LHCN-M2 (cell line): ENCODE measurements at regions not wholly inside any gene's neighbourhood (a gene's known extent, or its start where the extent isn't known, plus 50 kb on each side); places are given as distances from the start of the nearest gene placed in this dataset.

Experiments
- DNase-seq: peaks from one replicate; pipeline ENCODE4 v3.0.0-alpha.2; 2012; ENCODE audit warnings: low read depth

DNA sequence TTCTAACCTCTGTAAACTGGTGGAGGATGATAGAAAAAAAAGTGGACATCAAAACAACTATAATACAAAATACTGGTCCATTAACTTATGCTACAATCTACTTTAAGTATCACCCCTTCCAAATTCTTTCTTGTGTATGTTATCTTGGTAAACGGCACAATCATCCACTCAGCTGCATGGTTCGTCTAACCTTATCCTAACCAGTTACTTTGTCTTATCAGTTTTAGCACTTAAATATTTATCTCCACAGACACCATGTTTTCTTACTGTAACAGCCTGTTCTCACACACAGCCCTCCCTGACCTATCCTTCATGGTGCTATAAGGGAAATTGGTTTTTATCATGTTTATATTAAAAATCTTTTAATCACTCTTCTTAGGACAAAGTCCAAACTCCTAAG, 157.2 kb downstream of the PTGER3 start:
- no peak for DNase-seq

DNA sequence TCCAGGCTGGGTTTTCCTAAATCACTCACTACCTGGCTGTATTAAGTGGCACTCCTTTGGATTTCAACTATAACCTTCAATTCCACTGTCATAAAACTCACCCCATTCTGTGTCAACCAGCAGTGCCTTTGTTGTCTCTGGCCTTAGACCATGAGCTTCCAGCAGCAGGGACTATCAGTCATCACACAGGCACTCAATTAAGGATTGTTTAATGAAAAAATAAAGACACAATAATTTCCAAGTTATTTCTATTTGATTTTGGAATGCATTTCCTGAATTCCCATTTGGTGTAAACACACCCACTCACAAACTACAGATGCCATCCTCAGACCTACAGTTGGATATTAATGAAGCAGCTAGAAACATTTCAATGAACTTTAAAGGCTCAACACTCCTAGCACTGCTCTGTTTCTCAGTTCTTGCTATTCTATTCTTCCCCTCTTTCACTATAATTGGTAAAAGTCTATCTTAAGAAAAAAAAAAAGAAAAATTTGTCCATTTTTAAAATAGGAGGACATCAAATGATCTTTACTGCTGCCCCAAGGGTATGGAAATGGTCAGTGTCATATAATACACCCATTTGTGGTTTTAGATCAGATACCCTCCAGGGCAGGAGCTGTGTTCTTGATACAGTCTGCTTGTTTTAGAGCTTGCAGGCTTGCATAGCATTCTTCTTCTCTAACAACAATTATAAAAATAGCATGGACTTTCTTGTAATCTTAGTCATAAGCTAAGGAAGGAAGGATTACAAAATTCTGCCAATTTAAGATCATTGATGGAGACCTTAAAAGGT, 156.4 kb downstream of the PTGER3 start:
- DNase-seq, result no peak

DNA sequence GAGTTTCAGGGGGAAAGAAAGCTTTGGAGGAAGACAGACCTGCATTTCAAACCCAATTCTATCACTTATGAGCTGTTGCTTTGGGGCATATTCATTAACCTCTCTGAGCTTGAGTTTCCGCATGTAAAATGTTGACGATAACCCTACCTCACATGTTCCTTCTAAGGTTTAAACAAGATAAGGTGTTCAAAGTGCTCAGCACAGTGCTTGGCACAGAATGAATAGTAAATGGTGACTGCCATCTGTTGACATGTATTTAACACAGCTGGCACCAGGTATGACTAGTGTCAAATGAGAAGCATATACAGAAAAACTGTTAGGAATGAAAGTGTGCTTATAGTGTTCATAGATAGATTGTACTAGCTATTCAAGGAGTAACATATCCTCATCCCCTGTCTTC, 155.5 kb downstream of the PTGER3 start:
- no peak for DNase-seq

DNA sequence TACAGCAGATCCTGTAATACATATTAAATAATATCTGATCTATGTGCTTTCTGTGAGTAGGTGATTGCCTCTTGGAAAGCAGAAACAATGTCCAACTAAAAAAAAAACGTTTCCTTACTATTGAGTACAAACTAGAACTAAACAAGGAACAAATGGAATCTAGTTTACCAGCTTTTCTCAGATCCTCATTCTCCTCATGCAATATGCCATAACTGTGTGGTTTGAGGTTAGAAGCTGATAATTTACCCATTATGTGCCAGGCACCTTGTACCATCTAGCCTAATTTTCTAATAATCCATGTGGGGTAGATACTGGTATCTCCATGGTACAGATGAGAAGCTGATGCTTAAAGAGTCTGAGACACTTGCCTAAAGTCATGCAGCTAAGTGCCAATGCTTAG, 154.7 kb downstream of the PTGER3 start:
- DNase-seq, result no peak

DNA sequence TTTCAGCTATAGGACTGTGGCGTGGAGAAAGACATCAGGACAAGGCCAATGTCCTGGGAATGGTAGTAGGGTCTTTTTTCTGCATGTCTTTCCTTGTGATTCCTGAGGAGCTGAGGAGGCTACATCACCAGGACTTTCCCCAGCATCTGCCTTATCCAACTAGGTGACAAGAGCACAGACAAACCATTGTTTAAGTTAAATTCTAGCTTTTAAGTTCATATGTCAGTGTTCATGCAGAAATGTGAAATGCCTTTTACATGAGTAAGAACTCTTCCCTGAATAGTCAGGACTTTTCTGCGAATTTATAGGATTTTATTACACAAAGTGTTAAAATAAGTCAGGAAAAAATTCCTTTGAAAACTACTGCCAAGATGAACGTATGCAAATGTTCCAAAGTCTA, 154.2 kb downstream of the PTGER3 start:
- DNase-seq, result no peak

DNA sequence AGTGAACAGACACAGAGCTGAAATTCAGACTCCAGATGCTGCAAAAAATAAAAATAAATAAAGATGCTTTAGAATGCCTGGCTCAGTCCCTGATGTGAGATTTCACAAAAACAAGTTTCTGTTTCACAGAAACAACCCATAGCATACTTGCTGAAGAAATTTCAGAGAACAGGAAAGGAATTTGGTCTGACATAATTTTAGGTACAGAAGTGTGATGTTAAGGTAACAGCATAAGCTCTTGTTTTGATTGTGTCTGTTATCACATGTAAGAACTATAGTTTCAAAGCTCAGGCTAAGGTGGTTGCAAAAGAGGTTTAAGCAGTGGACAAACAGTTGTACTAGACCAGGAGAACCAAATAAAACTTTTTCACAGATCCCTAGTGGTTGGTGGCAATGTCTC, 152.1 kb downstream of the PTGER3 start:
- no peak for DNase-seq

DNA sequence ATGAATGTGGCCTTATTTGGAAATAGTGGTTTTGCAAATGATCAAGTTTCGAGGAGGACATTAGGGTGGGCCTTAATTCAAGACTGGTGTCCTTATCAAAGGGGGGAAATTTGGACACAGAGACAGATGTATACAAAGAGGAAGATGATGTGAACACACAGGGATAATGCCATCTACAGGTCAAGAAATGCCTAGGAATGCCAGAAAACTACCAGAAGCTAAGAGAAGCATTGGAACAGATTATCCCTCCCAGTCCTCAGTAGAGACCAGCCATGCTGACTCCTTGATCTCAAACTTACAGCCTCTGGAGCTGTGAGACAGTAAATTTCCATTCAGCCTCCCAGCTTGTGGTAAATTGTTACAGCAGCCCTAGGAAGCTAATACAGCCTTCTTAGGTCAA, 151.4 kb downstream of the PTGER3 start:
- peak; percentile 11 for DNase-seq

DNA sequence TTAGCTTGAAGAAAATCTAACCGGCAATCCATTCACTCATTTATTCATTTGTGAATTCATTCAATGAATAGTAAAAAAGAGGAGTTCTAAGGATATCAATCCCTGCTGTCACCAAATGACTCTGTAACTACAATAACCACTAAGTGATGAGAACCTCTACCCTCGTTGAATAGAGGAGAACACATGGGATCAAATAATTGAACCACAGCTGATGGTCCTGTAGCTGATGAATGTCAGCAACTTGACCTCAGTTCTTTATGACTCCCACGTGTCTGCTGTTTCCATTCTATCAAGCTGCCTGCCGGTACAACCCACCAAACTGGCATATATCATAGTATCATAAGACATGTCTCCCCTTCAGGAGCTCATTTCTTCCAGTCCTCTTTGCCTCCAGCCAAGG, 150.3 kb downstream of the PTGER3 start:
- DNase-seq, result no peak

DNA sequence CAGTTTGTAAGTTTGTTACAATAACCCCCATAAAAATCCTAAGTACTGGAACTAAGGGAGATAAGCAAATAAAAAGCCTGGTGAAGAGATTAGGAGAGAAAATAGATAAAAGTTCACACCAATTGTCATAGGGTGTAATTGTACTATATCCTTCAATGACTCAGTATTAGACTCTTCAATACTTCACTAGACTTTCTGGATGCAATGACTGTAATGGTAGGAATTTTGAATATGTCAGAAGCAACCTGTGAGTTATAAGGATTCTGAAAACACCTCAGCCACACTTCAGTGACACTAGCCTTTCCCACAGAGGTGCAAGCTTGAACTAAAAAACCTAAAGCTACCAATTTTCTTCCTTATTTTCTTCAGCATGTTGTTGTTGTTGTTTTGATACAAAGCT, 147.9 kb downstream of the PTGER3 start:
- no peak for DNase-seq

DNA sequence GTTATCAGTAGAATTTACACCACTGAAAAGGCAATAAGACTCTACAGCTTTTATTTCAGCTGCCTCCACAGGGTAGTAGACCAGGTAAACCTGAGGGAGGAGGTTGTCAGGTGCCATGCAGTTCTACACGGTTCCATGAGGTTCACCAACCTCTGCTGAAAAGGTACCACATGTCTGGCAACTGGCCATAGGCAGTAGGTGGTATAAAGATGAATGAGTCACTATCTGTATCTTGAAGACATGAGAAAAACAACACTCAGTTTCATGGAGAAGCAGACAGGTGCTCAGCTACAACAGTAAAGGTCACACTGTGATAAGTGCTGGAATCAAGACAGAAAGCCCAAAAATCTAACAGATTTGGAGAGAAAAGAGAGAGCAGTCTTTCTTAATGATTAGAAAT, 145.4 kb downstream of the PTGER3 start:
- no peak for DNase-seq

DNA sequence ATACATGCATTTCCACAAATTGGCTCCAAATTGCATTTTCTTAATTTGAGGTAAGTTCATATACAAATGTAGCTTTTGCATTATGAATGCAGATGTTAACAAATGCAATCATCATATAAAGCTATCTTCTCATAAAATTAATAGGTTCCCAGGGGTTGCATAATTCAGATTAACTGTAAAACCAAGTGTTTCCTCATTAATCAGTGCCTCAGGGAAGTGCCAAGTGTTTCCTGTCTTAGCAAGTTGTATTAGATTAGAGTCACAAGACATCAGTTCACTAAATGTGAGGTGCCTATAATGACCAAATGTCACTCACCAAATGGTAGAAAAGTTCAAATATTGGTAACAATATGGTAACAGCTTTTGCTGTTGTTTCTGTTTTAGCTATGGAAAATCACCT, 140.8 kb downstream of the PTGER3 start:
- DNase-seq, result no peak

DNA sequence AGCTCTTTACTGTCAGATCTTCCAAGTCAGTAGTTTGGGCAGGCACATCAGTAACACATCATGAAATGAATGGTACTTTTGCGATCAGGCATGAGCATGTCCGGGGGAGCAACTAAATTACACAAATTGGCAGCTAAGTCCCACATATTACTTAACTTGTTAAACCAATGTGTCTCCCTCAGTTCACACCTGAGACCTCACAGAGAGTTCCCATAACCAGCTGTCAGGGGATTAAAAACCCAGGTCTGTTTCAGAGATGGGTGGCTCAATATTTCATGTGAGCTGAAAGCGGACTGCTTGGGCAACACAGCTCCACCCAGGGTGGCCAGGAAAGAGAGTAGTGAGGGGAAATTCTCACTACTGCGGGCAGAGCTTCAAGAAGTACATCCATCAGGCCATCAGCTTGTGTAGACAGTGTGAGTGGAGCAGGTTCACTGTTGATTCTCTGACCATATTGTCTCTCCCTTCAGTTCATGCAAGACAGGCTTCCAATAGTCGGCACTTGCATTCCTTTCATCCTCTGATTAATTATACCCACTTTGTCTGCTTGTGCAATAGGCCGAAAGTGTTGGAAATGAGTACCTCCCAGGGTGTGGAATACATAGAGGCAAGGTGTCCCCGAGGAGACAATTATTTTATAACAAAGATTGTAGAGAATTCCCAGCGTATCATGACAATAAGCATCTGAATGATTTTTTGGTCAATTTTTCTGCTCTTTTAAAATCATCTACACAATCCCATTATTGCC, 139.9 kb downstream of the PTGER3 start:
- no peak for DNase-seq

DNA sequence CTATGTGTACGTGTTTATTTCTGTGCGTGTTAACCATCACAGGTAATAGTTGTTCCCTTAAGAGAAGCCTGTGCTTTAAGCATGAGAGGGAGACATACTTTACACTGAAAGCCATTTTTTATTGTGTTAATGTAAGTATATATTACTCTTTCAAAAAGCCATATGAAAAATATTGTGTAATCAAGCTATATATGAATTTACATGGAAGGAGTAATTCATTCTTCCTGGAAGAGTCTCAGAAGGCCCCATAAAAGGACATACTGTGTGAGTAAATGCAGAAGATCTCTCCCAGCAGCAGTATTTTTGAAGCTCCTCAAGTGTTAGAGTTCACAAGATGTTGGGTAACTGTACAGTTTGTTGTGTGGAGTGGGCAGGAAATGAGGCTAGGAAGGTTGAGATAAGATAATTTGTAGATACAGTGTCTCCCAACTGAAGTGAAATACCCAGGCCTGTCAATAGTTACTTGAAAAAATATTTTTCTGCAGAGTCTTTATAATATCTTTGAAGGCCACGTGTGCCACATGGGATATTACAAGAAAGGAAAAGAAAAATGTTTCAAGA, 138.3 kb downstream of the PTGER3 start:
- no peak for DNase-seq

DNA sequence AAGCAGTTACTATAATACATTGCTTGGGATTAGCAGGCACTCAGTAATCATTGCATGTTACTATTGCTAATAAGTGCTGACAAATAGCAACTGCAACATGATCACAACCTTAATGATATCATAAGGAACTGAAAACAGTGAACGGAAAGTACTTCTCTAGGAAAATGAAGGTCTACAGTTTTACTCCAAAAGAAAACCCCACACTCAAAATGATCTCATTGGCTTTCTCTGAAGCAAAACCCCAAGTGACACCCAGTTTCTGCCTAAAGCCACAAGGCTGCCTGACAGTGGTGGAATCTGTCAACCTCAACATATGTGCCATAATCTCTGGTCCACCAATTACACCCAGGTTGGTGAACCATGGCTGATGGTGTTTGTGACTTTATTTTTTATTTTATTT, 137.6 kb downstream of the PTGER3 start:
- DNase-seq, result no peak

DNA sequence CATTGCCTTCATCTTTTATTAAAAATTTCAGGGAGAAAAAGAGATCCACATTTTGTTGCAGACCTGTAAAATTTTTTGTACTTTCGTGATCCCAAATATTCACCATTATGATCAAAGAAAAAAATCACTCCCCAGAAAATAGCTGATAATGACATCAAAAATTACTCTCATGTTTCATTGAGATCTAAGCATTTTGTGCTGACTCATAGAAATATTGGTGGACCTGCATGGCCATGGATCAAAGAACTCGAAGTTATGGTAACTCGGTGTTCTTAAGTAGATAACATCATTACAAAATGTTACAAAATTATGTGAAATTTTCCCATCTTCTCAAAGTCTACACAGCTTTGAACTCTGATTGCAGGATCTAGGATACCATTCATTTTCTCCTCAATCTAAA, 135.8 kb downstream of the PTGER3 start:
- no peak for DNase-seq

DNA sequence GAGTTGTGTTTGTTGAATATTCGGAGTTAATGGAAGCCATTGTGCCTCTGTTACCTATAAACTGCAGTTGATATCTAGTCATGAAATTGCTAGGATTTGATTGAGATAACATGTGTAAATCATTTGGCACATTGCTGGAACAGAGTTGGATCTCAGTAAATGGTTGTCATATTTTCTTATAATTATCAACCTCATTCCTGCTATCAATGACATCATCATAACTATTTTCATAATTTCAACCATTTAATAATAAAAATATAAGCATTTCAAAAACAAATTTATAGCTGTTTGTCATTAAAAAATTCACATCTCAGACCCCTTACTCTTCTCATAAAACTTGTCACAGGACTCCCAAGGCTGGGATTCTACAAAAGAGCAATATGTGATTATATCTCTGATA, 133.4 kb downstream of the PTGER3 start:
- no peak for DNase-seq

DNA sequence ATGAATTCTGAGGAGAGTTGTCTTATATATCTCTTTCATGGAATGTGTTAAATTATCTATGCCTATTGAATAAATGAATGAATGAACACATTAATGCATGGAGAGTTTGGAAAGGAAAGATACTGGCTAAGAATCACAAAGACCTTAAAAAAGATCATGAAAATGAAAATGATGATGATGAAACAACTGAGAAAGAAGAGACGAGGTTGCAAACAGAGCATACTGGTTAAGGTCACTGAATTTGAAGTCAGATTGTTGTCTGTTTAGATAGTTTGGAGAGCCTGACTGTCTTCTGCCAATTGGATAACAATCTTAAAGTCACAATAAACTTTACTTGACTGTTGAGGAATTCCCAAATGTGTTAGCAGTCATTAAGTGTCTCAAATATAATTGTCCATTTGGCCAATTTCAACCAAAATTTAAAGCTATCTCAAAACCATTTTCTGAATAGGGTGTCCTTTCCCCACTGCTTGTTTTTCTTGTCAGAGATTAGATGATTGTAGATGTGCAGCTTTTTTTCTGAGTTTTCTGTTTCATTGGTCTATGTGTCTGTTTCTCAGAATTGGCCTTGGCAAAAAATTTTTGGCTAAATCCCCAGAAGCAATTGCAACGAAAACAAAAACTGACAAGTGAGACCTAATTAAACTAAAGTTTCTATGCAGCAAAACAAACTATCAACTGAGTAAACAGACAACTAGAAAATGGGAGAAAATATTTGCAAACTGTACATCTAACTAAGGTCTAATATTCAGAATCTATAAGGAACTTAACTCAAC, 132.2 kb downstream of the PTGER3 start:
- no peak for DNase-seq

DNA sequence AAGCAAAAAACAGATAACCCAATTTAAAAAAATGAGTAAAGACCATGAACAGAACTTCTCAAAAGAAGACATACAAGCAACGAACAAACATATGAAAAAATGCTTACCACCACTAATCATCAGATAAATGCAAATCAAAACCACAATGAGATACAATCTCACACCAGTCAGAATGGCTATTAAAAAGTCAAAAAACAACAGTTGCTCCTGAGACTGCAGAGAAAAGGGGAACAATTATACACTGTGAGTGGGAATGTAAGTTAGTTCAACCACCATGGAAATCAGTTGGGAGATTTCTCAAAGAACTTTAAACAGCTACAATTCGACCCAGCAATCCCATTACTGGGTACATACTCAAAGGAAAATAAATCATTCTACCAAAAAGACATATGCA, 131.6 kb downstream of the PTGER3 start:
- DNase-seq, result no peak

DNA sequence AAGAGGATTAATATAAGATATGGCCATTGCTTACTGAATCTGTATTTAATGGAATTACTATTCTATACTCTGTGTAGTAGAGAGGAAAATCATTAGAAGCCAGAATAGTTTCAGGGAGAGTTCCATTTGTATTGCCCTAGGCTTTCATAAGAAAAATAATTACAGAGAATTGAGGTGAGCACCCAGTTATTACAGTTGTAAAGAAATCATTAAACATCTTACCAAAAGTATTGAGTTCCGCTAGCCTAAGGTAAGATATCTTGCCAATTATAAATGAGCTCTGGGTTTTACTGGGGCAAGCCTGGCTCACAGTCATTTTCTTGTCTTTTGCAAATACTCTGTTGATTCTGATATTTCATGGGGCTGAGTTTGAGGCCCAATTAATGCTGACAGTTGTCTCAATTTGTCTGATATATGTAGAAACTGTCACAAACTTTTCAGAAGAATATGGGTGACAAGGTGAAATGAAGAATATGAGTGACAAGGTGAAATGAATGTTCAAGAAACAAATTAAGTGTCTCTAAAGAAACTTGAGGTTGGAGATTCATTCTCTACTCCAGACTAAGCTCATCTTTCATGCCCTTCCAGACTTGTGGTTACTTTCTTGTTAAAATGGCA, 127.8 kb downstream of the PTGER3 start:
- no peak for DNase-seq
